ENCODE measurements at regions not wholly inside any gene's neighbourhood (a gene's known extent, or its start where the extent isn't known, plus 50 kb on each side); places are given as distances from the start of the nearest gene placed in this dataset.

DNA sequence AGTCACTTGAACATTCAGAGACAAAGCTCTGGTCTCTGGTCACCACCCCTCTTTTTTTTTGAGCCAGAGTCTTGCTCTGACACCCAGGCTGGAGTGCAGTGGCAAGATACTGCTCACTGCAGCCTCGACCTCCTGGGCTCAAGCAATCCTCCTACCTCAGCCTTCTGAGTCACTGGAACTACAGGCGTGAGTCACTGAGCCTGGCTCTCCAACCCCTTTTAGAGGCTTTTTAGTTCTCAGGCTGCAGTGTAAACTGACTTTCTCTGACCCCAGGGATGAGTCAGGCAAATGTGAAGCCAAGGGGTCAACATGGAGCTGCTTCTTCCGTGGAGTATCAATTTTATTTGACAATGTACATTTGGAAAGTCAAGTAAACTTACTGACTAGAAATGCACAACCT, 229.2 kb downstream of the PTTG2 start:
- Histone ChIP-seq H3K9me3 (replicated peaks) (no peaks in the 10 kb centered on the region), H3K4me3 (no peak overlapping the region), H3K27ac (peak overlapping the region; percentile 68; the same call in 1 of the 2 replicates), H3K36me3 (no peaks in the 10 kb centered on the region), H3K4me1 (replicated peaks) (peaks cover 30% of the 10 kb centered on the region), H3K27me3 (replicated peaks) (no peaks in the 10 kb centered on the region)
- DNase-seq (ENCODE audit: low read depth in 1 of 2, low spot score in 2 of 2) = peak; percentile 45 to 66

DNA sequence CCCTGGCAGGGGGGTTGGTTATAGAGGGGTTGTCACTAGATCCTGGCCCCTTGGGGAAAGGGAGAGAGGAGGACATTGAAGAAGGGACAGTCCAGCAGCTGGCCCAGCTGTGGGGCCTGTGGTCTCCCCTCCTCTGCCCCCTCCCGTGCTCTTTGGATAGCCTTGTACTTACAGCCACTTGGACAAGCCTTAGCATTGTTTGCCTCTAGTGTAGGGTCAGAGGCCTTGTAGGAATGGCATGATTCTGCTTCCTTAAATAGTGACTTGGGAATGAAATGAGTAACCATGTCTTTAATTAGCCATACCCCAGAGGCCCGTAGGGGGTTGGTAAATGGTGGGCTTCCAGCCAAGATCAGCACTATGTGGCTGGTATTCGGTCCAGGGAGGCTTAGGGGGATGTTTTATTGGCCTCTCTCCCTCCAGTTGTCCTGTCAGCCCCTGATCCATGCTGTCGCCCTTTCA, 230.6 kb downstream of the PTTG2 start:
- no peak overlapping the region for H3K4me3 ChIP-seq
- no peaks in the 10 kb centered on the region for H3K36me3 ChIP-seq
- H3K9me3 ChIP-seq (replicated peaks) = no peaks in the 10 kb centered on the region
- H3K27me3 ChIP-seq (replicated peaks) = no peaks in the 10 kb centered on the region
- H3K27ac ChIP-seq = peak overlapping the region; percentile 68
- H3K4me1 ChIP-seq (replicated peaks) = peaks cover 30% of the 10 kb centered on the region
- peak; percentile 61 to 68 for DNase-seq (ENCODE audit: low read depth in 1 of 2, low spot score in 2 of 2)

DNA sequence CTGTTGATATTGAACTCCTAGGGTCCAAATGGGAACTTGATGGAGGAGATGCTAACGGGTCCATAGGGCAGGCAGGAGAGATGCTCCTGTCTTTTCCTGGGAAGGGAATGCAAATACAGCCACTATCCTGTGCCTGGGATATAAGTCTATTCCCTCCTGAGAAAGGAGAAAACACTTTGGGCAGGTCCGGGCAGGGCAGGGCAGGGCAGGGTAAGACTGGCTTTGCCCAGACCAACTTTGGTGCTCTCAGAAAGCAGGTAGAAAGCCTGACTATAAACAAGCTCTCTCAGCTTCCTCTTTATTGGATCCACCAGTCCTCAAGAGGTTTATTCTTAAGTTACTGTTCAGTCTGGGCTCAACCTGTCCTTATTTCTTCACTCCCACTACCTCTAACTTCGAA, 232.3 kb downstream of the PTTG2 start:
- H3K27ac ChIP-seq = no peak overlapping the region
- H3K9me3 ChIP-seq (replicated peaks) = no peaks in the 10 kb centered on the region
- H3K27me3 ChIP-seq (replicated peaks) = no peaks in the 10 kb centered on the region
- no peak overlapping the region for H3K4me3 ChIP-seq
- H3K4me1 ChIP-seq (replicated peaks) = peaks cover 30% of the 10 kb centered on the region
- DNase-seq (ENCODE audit: low read depth in 1 of 2, low spot score in 2 of 2) = no peak
- H3K36me3 ChIP-seq = no peaks in the 10 kb centered on the region

DNA sequence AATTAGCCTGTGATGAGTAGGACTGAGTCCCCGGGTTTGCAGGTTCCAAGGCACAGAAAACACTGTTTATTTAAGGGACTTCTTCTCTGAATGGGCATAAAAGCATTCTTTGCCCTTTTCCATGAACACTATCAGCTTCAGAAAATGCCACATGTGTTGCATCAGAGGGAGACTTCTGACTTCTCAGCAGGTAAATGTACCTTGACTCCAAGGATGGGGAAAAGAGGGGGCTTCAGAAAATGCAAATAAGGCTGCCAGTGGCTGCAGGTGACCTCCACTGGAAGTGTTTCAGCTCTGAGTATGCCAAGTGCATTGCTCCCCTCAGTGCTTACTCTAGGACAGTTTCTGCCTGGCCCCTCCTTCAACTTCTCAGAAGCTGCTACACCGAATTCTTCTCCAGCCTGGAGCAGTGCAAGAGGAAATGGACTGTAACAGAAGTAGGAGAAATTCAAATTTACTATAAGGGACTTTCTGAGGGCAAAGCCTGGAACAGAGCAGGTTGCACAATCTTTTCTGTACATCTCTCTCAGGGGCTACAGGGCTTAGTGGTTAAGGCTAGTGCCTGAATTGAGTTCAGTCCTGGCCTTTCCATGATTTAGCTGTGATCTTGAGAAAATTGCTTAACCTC, 233.2 kb downstream of the PTTG2 start:
- no peak for DNase-seq (ENCODE audit: low read depth in 1 of 2, low spot score in 2 of 2)
- no peak overlapping the region for H3K4me3 ChIP-seq
- no peak overlapping the region for H3K27ac ChIP-seq
- H3K9me3 ChIP-seq (replicated peaks) = no peaks in the 10 kb centered on the region
- no peaks in the 10 kb centered on the region for H3K27me3 ChIP-seq (replicated peaks)
- peaks cover 30% of the 10 kb centered on the region for H3K4me1 ChIP-seq (replicated peaks)
- no peaks in the 10 kb centered on the region for H3K36me3 ChIP-seq

DNA sequence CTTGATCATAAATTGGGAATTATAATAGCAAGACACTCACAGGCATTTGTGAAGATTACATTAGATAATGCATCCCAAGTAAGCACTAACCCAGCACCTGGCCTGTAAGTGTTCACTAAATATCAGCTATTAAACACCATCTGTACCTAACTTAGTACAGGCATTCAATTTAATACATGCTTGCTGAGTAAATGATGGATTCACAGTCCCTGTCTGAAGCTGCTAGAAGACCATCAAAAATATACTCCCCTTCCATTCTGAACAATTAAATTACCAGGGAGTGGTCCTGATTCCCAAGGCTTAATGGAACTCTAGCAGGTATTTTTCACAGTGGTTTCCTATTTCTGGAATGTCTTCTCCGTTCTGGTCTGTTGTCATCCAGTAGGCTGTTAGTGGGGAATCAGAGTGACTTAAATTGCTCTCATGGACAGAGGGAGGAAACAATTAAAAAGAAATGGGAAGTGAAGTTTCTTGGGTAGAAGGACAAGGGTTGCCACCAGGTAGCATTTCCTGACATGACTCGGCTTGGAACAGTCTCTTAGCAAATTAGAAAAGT, 233.9 kb downstream of the PTTG2 start:
- Histone ChIP-seq H3K4me1 (replicated peaks) (peaks cover 22% of the 10 kb centered on the region), H3K27ac (no peak overlapping the region), H3K9me3 (replicated peaks) (no peaks in the 10 kb centered on the region), H3K4me3 (no peak overlapping the region), H3K36me3 (no peaks in the 10 kb centered on the region), H3K27me3 (replicated peaks) (no peaks in the 10 kb centered on the region)
- DNase-seq (ENCODE audit: low read depth in 1 of 2, low spot score in 2 of 2) = no peak

DNA sequence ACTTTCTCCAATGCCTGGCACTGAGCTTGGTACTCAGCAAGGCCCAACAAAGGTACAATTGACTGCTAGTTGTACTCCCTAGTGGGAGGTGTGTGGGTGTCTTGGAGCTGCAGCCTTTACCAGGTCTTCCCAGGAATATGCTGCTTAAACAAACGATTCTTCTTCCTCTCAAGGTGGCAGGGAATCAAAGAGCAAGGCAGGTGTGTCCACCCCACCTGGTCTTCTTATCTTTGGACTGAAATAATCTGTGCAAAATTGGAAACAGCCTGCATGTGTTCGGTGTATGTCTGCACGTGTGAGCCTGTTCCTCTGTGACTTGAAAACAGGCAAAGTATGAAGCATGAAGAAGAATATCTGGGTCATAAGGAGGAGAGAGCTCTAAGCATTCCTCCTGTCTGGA, 235.3 kb downstream of the PTTG2 start:
- Histone ChIP-seq H3K9me3 (replicated peaks) (no peaks in the 10 kb centered on the region), H3K36me3 (no peaks in the 10 kb centered on the region), H3K4me1 (replicated peaks) (peaks cover 9% of the 10 kb centered on the region)

DNA sequence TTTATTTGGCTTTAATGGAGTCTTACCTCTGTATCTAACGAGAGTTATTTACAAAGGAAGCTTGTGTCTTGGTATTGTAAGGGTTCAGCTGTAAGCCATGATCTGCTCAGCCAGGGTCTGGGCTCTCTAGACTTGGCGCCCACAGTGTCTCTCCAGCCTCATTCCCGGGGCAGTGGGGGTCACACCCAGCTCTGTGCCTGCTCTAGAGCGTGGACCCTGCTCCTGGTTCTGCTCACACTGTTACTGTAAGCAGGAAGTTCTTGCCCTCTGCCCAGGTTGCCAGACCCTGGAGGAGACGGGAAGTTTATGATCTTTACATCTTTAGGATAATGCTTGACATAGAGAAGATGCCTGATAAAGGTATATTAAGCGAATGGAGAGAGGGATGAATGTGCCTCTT, 235.7 kb downstream of the PTTG2 start:
- no peak for DNase-seq (ENCODE audit: low read depth in 1 of 2, low spot score in 2 of 2)
- Histone ChIP-seq H3K4me1 (replicated peaks) (peaks cover 4% of the 10 kb centered on the region), H3K9me3 (replicated peaks) (no peaks in the 10 kb centered on the region), H3K36me3 (no peaks in the 10 kb centered on the region), H3K4me3 (no peak overlapping the region), H3K27ac (no peak overlapping the region), H3K27me3 (replicated peaks) (no peaks in the 10 kb centered on the region)

More for the DNA sequence above, 235.3 kb downstream of the PTTG2 start:
- no peak overlapping the region for H3K27ac ChIP-seq
- DNase-seq (ENCODE audit: low read depth in 1 of 2, low spot score in 2 of 2) = no peak
- no peak overlapping the region for H3K4me3 ChIP-seq
- no peaks in the 10 kb centered on the region for H3K27me3 ChIP-seq (replicated peaks)

DNA sequence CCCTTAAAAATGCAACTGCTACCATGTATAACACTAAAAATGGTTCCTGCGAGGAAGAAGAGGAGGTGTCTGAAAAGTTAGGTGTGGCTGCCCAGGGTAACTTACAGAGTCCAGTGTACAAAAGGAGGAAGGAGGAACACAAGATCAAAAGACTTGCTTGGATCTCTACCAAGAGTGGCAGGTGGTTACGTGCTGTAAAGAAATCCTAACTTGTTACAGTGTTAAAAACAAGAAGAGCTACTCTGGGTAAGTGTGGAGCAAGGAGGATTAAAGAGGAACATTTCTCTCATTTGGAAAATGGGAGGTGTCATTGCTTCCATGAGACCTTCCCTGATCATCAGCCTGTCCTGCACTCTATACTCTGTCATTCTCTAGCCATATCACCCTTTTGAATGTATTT, 242.0 kb downstream of the PTTG2 start:
- Histone ChIP-seq H3K4me1 (replicated peaks) (no peaks in the 10 kb centered on the region), H3K27me3 (replicated peaks) (no peaks in the 10 kb centered on the region)

DNA sequence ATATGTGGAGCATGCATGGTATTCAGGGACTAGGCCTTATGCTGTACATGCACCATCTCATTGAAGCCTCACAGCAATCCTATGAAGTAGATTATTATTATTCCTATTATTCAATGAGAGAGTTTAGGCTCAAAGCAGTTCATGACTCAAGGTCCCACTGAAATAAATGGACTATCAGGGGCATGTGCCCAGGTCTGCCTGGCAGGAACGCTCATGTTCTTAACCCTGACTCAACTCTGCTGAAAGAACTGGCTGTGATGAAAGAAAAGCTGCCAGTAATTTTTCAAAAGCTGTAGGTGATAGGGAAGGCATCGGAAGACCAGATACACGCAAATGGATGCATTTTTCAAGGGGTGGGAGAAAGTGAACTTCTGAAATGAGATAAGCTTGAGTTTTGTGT, 243.4 kb downstream of the PTTG2 start:
- Histone ChIP-seq H3K4me3 (no peak overlapping the region), H3K27ac (no peak overlapping the region), H3K9me3 (replicated peaks) (no peaks in the 10 kb centered on the region), H3K27me3 (replicated peaks) (no peaks in the 10 kb centered on the region), H3K36me3 (no peaks in the 10 kb centered on the region), H3K4me1 (replicated peaks) (no peaks in the 10 kb centered on the region)
- DNase-seq (ENCODE audit: low read depth in 1 of 2, low spot score in 2 of 2) = no peak

More for the DNA sequence above, 242.0 kb downstream of the PTTG2 start:
- no peaks in the 10 kb centered on the region for H3K9me3 ChIP-seq (replicated peaks)
- no peak for DNase-seq (ENCODE audit: low read depth in 1 of 2, low spot score in 2 of 2)
- no peak overlapping the region for H3K27ac ChIP-seq
- H3K4me3 ChIP-seq = no peak overlapping the region
- no peaks in the 10 kb centered on the region for H3K36me3 ChIP-seq

DNA sequence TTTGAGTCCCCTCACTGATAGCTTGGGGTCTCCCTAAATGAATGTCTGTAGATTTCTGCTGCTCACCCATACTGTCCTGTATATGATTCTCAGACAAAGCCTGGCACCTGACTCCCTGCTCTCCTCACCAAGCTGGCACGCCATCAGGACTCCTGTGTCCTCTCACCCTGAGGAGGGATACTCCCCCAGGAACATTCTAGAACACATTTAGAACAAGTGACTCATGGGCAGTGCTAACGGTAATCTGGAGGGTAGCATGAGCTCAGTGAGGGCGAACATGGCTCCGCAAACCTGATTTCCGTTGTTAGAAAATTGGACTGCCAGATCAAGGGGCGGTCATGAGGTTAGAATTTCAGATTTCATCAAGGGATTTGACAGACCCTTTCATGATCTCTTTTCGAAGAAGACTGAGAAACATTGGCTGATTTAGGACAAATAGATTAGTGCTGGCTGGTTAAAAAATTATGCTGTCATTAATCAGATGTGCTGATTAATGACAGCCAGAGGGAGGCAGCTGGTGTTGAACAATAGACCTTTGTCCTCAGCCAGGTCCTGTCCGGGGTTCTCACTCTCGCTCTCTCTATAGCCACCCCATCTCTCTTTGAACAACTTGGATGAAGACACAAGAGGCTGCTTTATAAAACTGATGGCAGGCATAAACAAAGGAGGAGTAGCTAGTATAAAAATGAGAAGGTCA, 244.3 kb downstream of the PTTG2 start:
- H3K27ac ChIP-seq = no peak overlapping the region
- H3K4me3 ChIP-seq = no peak overlapping the region
- no peaks in the 10 kb centered on the region for H3K4me1 ChIP-seq (replicated peaks)
- H3K27me3 ChIP-seq (replicated peaks) = no peaks in the 10 kb centered on the region
- DNase-seq (ENCODE audit: low read depth in 1 of 2, low spot score in 2 of 2) = no peak
- no peaks in the 10 kb centered on the region for H3K9me3 ChIP-seq (replicated peaks)
- no peaks in the 10 kb centered on the region for H3K36me3 ChIP-seq

DNA sequence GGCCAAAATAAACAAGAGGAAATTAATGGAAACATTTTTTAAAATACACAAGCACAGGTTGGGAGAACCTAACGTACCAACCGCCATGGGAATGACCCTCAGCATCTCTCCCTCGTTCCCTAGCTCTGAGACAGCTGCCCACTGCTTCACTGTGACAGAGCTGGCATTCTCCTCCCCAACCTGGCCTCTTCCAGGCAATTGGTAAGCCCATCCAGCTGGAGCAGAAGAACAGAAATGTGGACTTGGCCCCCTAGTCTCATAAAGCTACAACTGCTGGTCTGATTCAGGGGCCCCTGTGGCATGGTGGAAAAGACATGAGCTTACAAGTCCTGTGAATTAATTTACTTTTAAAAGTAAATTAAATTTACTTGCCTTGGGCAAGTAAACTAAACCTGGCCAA, 245.1 kb downstream of the PTTG2 start:
- no peaks in the 10 kb centered on the region for H3K36me3 ChIP-seq
- H3K27me3 ChIP-seq (replicated peaks) = no peaks in the 10 kb centered on the region
- H3K4me3 ChIP-seq = no peak overlapping the region
- no peak for DNase-seq (ENCODE audit: low read depth in 1 of 2, low spot score in 2 of 2)
- H3K4me1 ChIP-seq (replicated peaks) = no peaks in the 10 kb centered on the region; the same call in 1 of the 2 replicates
- H3K27ac ChIP-seq = no peak overlapping the region
- no peaks in the 10 kb centered on the region for H3K9me3 ChIP-seq (replicated peaks)

DNA sequence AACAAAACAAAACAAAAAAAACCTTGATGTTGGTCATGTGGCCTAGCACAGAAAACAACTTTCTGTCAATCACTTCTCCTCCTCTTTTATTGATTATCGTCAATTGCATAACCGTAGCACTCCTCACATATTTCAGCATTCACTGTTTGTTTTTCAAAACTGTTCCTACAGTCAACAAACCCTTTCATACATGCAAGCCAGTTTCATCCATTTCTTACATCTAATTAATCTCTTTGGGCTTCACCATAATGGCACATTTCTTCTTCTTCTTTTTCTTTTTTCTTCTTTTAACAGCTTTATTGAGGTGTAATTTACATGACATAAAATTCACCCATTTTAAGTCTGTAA, 246.9 kb downstream of the PTTG2 start:
- DNase-seq (ENCODE audit: low read depth in 1 of 2, low spot score in 2 of 2) = no peak
- H3K36me3 ChIP-seq = no peaks in the 10 kb centered on the region
- no peak overlapping the region for H3K27ac ChIP-seq
- H3K27me3 ChIP-seq (replicated peaks) = no peaks in the 10 kb centered on the region
- H3K4me1 ChIP-seq (replicated peaks) = peaks cover 13% of the 10 kb centered on the region
- H3K4me3 ChIP-seq = no peak overlapping the region
- H3K9me3 ChIP-seq (replicated peaks) = no peaks in the 10 kb centered on the region

DNA sequence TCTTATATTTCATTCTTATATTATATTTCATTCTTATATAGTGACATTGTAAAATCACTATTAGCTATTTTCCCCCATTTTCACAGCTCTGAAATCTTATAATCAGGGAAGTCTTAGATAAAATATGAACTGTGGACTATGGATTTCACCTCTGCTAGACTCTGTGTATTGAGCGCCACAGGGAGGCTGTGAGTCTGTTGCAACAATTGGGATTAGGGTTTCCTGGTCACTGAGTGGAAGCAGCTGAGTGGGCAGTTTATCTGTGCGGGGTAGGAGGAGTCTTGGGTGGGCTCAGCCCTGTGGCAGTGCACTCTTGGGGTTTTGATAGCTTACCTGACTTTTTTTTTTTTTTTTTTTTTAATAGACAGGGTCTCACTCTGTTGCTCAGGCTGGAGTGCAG, 249.5 kb downstream of the PTTG2 start:
- Histone ChIP-seq H3K27me3 (replicated peaks) (no peaks in the 10 kb centered on the region), H3K36me3 (no peaks in the 10 kb centered on the region), H3K4me1 (replicated peaks) (peaks cover 13% of the 10 kb centered on the region), H3K4me3 (no peak overlapping the region), H3K27ac (no peak overlapping the region), H3K9me3 (replicated peaks) (no peaks in the 10 kb centered on the region)
- no peak for DNase-seq (ENCODE audit: low read depth in 1 of 2, low spot score in 2 of 2)

DNA sequence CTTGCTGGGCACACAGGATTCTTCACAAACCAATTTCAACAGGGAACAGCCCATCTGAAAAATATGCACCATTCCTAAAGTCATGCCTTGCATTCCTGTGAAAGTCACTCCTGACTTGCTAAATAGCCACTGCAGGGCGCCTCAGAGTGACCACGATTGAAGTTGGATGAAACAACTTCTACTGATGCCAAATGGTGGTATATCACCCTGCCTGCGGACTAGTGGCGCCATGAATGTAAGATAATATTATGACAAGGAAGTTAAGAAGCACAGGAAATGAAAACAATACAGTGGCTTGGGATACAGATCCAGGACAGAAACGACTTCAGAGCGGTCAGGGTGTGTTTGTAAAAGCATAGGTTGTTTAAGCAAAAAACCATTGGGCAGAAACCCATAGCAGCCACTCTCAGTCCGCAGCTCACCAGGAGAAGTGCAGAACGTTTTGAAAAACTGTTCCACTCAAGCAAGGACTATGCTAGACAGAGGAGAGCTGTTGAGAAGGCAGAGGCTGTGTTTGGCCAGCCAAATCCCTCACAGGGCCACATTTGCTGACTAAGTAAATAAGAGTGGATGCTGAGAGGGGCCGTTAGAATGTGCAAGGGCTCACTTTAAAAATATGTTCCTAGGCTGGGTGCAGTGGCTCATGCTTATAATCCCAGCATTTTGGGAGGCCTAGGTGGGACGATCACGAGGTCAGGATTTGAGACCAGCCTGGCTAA, 250.4 kb downstream of the PTTG2 start:
- DNase-seq (ENCODE audit: low read depth in 1 of 2, low spot score in 2 of 2) = peak in 1 of 2 experiments; percentile 6
- Histone ChIP-seq H3K36me3 (no peaks in the 10 kb centered on the region), H3K27me3 (replicated peaks) (no peaks in the 10 kb centered on the region), H3K27ac (peak overlapping the region; percentile 54), H3K9me3 (replicated peaks) (no peaks in the 10 kb centered on the region), H3K4me1 (replicated peaks) (peaks cover 13% of the 10 kb centered on the region), H3K4me3 (no peak overlapping the region)

All from SJSA1 (cell line).